Ascending aorta (tissue), 2 donors: ENCODE measurements at regions not wholly inside any gene's neighbourhood (a gene's known extent, or its start where the extent isn't known, plus 50 kb on each side); places are given as distances from the start of the nearest gene placed in this dataset.
"Not testable (repeated sequence)": the region's sequence is repeated elsewhere in the genome, so short reads cannot be mapped to it uniquely, and the experiment has no call there.

Source experiments
- DNase-seq, 2 donors: peaks; one replicate each; pipeline ENCODE4 v3.0.0-alpha.2; 2019; ENCODE audit warnings: low spot score in 2 of 2
- H3K27ac ChIP-seq, 2 donors: fragments of 200-600 bp; sonication (generic); one replicate each; pipeline ENCODE4 v1.5.1; 2016 to 2017; ENCODE audit warnings: mild to moderate bottlenecking in 1 of 2
- H3K27me3 ChIP-seq: fragments of 200-600 bp; sonication (generic); one replicate; pipeline ENCODE4 v1.5.1; 2017
- H3K36me3 ChIP-seq, 2 donors: fragments of 200-600 bp; sonication (generic); one replicate each; pipeline ENCODE4 v1.5.1; 2016
- H3K4me1 ChIP-seq, 2 donors: fragments of 200-600 bp; sonication (generic); one replicate each; pipeline ENCODE4 v1.5.1; 2016 to 2017; ENCODE audit warnings: mild to moderate bottlenecking in 1 of 2
- H3K4me3 ChIP-seq, 2 donors: fragments of 200-600 bp; sonication (generic); one replicate each; pipeline ENCODE4 v1.5.1; 2016 to 2017; ENCODE audit warnings: mild to moderate bottlenecking in 1 of 2
- H3K9me3 ChIP-seq, 2 donors: fragments of 200-600 bp; sonication (generic); one replicate each; pipeline ENCODE4 v1.5.1; 2016
- intact Hi-C: fragments of 100-400 bp; cut with DNase I; formaldehyde crosslinking; loops from one replicate; pipeline ENCODE4 v1.15.1; 2023
- TF ChIP-seq, protein P1 (sequence below), 3 experiments: fragments of 200-600 bp in 2 of 3; fragments of 450-650 bp in 1 of 3; sonication (generic) in 2 of 3; IDR thresholded peaks; one replicate each; pipeline ENCODE4 v1.5.1; 2016 to 2019; ENCODE audit warnings: antibody characterized with exemption in 3 of 3, mild to moderate bottlenecking in 1 of 3, moderate library complexity in 1 of 3

DNA sequence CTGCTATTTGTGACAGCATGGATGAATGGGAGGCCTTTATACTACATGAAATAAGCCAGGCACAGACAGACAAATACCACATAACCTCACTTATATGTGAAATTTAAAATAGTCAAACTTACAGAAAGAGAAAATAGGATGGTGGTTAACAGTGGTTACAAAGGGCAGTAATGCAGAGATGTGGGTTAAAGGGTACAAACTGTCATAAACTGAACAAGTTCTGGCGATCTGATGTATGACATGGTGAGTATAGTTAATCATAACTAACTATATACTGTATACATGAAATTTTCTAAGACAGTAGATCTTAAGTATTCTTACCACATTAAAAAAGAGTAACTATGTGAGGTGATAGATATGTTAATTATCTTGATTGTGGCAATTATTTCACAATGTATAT lies 558.1 kb upstream of the ZNF804A start:
- intact Hi-C loops: no loop called here
- no peaks in the 10 kb centered on the region for H3K36me3 ChIP-seq
- H3K9me3 ChIP-seq: no peaks in the 10 kb centered on the region
- no peaks in the 10 kb centered on the region for H3K4me1 ChIP-seq
- no peak overlapping the region for H3K4me3 ChIP-seq
- TF ChIP-seq, protein P1, sequence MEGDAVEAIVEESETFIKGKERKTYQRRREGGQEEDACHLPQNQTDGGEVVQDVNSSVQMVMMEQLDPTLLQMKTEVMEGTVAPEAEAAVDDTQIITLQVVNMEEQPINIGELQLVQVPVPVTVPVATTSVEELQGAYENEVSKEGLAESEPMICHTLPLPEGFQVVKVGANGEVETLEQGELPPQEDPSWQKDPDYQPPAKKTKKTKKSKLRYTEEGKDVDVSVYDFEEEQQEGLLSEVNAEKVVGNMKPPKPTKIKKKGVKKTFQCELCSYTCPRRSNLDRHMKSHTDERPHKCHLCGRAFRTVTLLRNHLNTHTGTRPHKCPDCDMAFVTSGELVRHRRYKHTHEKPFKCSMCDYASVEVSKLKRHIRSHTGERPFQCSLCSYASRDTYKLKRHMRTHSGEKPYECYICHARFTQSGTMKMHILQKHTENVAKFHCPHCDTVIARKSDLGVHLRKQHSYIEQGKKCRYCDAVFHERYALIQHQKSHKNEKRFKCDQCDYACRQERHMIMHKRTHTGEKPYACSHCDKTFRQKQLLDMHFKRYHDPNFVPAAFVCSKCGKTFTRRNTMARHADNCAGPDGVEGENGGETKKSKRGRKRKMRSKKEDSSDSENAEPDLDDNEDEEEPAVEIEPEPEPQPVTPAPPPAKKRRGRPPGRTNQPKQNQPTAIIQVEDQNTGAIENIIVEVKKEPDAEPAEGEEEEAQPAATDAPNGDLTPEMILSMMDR (IDR thresholded peaks at IDR 0.05): no peak
- H3K27me3 ChIP-seq: no peaks in the 10 kb centered on the region
- no peak overlapping the region for H3K27ac ChIP-seq
- no peak for DNase-seq

DNA sequence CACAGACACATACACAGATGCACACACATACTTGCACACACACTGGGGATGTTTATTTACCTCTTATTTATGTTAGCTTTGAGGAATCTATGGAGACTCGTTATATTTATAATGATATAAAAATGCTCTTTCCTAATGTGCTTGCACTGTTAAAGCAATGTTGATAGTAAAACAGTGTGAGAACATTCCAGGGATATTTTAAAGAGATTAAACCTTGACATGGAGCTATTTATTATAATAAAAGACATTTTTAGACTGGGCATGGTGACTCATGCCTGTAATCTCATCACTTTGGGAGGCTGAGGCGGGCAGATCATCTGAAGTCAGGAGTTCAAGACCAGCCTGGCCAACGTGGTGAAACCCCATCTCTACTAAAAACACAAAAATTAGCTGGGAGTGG lies 557.3 kb upstream of the ZNF804A start:
- intact Hi-C loops: no loop called here
- H3K9me3 ChIP-seq: no peaks in the 10 kb centered on the region
- TF ChIP-seq, protein P1 (IDR thresholded peaks at IDR 0.05): no peak

DNA sequence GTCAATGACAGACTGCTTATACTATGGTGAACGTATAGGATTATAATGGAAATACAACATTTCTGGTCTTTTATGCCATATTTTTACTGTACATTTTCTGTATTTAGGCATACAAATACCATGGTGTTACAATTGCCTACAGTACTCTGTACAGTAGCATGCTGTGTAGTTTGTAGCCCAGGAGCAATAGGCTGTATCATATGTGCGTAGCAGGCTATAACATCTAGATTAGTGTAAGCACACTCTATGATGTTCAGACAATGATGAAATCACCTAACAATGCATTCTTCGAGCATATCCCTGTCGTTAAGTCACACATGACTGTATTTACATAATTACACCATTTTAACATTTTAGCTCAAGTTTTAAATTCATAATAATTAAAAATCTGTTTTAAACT lies 556.6 kb upstream of the ZNF804A start:
- Histone ChIP-seq H3K27me3 (no peaks in the 10 kb centered on the region), H3K27ac (no peak overlapping the region), H3K4me3 (no peak overlapping the region), H3K4me1 (no peaks in the 10 kb centered on the region), H3K36me3 (no peaks in the 10 kb centered on the region), H3K9me3 (no peaks in the 10 kb centered on the region)
- intact Hi-C loops: no loop called here
- no peak for DNase-seq
- TF ChIP-seq, protein P1 (IDR thresholded peaks at IDR 0.05): no peak

More for the DNA sequence above, 557.3 kb upstream of the ZNF804A start:
- no peak for DNase-seq
- H3K36me3 ChIP-seq: no peaks in the 10 kb centered on the region
- H3K27me3 ChIP-seq: no peaks in the 10 kb centered on the region
- no peak overlapping the region for H3K4me3 ChIP-seq
- no peaks in the 10 kb centered on the region for H3K4me1 ChIP-seq
- no peak overlapping the region for H3K27ac ChIP-seq

DNA sequence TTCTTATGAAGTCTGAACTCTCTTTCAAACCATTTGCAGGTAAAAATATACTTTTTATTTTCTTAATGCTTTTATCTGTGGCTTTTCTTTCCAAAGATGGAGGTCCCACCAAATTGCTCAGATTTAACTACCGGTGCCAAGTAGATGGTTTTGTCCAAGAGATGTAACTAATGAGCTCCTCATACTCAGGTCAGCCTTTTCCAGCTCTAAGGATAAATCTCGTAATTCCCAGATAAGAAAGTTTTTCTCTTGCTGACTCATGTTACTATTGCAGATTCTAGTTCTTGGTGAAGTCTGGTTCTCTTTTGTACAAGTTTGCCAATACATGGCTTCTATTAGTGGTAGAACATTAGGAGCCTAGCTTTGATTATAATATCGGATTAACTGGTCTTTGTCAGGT lies 550.8 kb upstream of the ZNF804A start:
- Histone ChIP-seq H3K27ac (no peak overlapping the region), H3K4me1 (no peaks in the 10 kb centered on the region), H3K4me3 (no peak overlapping the region), H3K27me3 (no peaks in the 10 kb centered on the region), H3K36me3 (no peaks in the 10 kb centered on the region), H3K9me3 (no peaks in the 10 kb centered on the region)
- intact Hi-C loops: no loop called here
- no peak for DNase-seq
- TF ChIP-seq, protein P1 (IDR thresholded peaks at IDR 0.05): no peak

DNA sequence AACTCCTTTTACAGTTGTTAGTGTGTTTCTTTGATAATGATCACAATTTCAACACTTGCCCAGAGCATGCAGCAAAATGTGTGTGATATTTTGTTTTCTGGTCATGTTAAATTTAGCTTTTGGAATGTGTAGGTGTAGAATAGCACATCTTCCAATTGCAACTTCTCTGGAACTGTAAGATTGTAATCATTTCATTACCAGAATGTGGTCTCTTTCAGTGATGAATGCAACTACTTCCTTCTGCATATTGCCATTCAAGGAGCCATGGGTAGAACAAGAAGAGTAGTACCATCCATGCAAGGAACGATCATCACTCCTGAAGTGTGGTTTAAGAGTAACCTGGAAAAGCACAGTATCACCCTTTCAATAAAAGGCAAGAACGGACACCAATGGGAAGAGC lies 548.8 kb upstream of the ZNF804A start:
- no peaks in the 10 kb centered on the region for H3K36me3 ChIP-seq
- DNase-seq: no peak
- TF ChIP-seq, protein P1 (IDR thresholded peaks at IDR 0.05): no peak
- H3K9me3 ChIP-seq: no peaks in the 10 kb centered on the region
- H3K27ac ChIP-seq: no peak overlapping the region
- no peak overlapping the region for H3K4me3 ChIP-seq
- intact Hi-C loops: no loop called here
- no peaks in the 10 kb centered on the region for H3K4me1 ChIP-seq
- no peaks in the 10 kb centered on the region for H3K27me3 ChIP-seq

DNA sequence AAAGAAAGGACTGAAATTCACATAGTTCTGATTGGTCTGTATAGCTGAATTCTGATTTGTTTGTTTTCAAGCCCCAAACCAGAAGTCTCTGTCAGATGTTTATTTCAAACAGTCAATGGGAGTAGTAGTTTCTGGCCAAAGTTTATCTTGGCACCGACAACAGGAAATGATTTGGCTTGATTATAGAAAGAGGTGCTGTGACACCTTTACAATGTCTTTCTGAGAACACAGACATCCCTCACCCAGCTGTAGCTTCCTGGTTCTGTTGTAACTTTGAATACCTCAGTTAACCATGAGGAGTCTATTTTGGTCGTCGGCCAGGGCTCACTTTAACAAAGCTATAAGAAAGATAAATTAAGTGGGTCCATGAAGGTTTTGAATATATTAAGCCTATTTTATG lies 545.0 kb upstream of the ZNF804A start:
- Histone ChIP-seq H3K27ac (no peak overlapping the region), H3K4me3 (no peak overlapping the region), H3K9me3 (no peaks in the 10 kb centered on the region), H3K4me1 (no peaks in the 10 kb centered on the region), H3K27me3 (no peaks in the 10 kb centered on the region), H3K36me3 (no peaks in the 10 kb centered on the region)
- intact Hi-C loops: no loop called here
- TF ChIP-seq, protein P1 (IDR thresholded peaks at IDR 0.05): no peak
- no peak for DNase-seq

DNA sequence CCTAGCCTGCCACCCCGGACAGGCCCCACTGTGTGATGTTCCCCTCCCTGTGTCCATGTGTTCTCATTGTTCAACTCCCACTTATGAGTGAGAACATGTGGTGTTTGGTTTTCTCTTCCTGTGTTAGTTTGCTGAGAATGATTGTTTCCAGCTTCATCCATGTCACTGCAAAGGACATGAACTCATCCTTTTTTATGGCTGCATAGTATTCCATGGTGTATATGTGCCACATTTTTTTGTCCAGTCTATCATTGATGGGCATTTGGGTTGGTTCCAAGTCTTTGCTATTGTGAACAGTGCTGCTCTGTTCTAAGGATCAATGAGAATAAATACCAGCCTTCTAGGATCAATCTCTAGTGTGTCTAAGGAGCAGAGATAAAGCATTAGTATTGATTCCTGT lies 543.9 kb upstream of the ZNF804A start:
- H3K4me3 ChIP-seq, H3K27ac ChIP-seq, H3K36me3 ChIP-seq, H3K9me3 ChIP-seq, H3K27me3 ChIP-seq, intact Hi-C loops, H3K4me1 ChIP-seq, DNase-seq: not testable (repeated sequence)
